ENCODE measurements at regions not wholly inside any gene's neighbourhood (a gene's known extent, or its start where the extent isn't known, plus 50 kb on each side); places are given as distances from the start of the nearest gene placed in this dataset.
A peak's percentile ranks its signal among the peaks of the same experiment; 100 is the strongest.
"Not testable (repeated sequence)": the region's sequence is repeated elsewhere in the genome, so short reads cannot be mapped to it uniquely, and the experiment has no call there.

- DNase-seq, result no peak
These were observed 50.8 kb upstream of the BEND6 start for GRCh38 chr6:56904068-56904467.

GRCh38 chr6:56902641-56903464 is 52.1 kb upstream of the BEND6 start:
- DNase-seq, result peak; percentile 70

- no peak for DNase-seq
These were observed 54.1 kb upstream of the BEND6 start for GRCh38 chr6:56900784-56901183.

GRCh38 chr6:56899753-56900152 is 55.2 kb upstream of the BEND6 start:
- DNase-seq, result no peak

- DNase-seq, result no peak
These were observed 55.6 kb upstream of the BEND6 start for GRCh38 chr6:56899311-56899710.

- no peak for DNase-seq
These were observed 56.9 kb upstream of the BEND6 start for GRCh38 chr6:56897789-56898529.

GRCh38 chr6:56891754-56892153 is 63.2 kb upstream of the BEND6 start:
- peak; percentile 67 for DNase-seq

GRCh38 chr6:56890683-56891429 is 64.1 kb upstream of the BEND6 start:
- DNase-seq, result no peak

GRCh38 chr6:56890066-56890465 is 64.8 kb upstream of the BEND6 start:
- no peak for DNase-seq

- no peak for DNase-seq
These were observed 65.4 kb upstream of the BEND6 start for GRCh38 chr6:56889492-56889891.

GRCh38 chr6:56888687-56889086 is 66.2 kb upstream of the BEND6 start:
- no peak for DNase-seq

- no peak for DNase-seq
These were observed 67.8 kb upstream of the BEND6 start for GRCh38 chr6:56887086-56887485.

GRCh38 chr6:56877922-56878321 is 77.0 kb upstream of the BEND6 start:
- no peak for DNase-seq

- no peak for DNase-seq
These were observed 78.9 kb upstream of the BEND6 start for GRCh38 chr6:56875961-56876360.

GRCh38 chr6:56875523-56875922 is 79.4 kb upstream of the BEND6 start:
- no peak for DNase-seq

- no peak for DNase-seq
These were observed 80.6 kb upstream of the BEND6 start for GRCh38 chr6:56874328-56874727.

- DNase-seq, result not testable (repeated sequence)
These were observed 84.9 kb upstream of the BEND6 start for GRCh38 chr6:56870053-56870452.

- DNase-seq, result no peak
These were observed 85.6 kb upstream of the BEND6 start for GRCh38 chr6:56869346-56869745.

- DNase-seq, result no peak
These were observed 86.2 kb upstream of the BEND6 start for GRCh38 chr6:56868687-56869086.

GRCh38 chr6:56866917-56867522 is 87.9 kb upstream of the BEND6 start:
- DNase-seq, result no peak

- peak; percentile 83 for DNase-seq
These were observed 89.6 kb upstream of the BEND6 start for GRCh38 chr6:56865081-56865875.

- no peak for DNase-seq
These were observed 90.7 kb upstream of the BEND6 start for GRCh38 chr6:56864171-56864616.

All from NCI-H82 (cell line).